ENCODE measurements at regions not wholly inside any gene's neighbourhood (a gene's known extent, or its start where the extent isn't known, plus 50 kb on each side); places are given as distances from the start of the nearest gene placed in this dataset.
"Not testable (repeated sequence)": the region's sequence is repeated elsewhere in the genome, so short reads cannot be mapped to it uniquely, and the experiment has no call there.

DNA sequence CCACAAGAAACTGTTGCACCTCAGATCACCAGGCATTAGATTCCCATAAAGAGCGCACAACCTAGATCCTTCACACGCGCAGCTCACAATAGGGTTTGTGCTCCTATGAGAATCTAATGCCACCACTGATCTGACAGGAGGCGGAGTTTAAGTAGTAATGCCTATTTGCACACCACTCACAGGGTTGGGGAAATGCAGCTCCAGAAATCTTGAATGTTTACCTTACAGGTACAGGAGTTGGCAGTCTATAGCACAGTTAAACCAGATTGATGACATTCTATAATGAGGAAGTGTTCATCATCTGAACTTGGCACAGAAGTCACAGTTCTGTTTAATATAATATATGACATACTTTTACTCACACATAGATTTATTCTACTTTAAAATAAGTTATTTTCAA is 732.2 kb upstream of the ZNF608 start:
- DNase-seq (ENCODE audit: low spot score): no peak

GRCh38 chr5:125480911-125481310 is 734.5 kb upstream of the ZNF608 start:
- peak; percentile 36 for DNase-seq (ENCODE audit: low spot score)

DNA sequence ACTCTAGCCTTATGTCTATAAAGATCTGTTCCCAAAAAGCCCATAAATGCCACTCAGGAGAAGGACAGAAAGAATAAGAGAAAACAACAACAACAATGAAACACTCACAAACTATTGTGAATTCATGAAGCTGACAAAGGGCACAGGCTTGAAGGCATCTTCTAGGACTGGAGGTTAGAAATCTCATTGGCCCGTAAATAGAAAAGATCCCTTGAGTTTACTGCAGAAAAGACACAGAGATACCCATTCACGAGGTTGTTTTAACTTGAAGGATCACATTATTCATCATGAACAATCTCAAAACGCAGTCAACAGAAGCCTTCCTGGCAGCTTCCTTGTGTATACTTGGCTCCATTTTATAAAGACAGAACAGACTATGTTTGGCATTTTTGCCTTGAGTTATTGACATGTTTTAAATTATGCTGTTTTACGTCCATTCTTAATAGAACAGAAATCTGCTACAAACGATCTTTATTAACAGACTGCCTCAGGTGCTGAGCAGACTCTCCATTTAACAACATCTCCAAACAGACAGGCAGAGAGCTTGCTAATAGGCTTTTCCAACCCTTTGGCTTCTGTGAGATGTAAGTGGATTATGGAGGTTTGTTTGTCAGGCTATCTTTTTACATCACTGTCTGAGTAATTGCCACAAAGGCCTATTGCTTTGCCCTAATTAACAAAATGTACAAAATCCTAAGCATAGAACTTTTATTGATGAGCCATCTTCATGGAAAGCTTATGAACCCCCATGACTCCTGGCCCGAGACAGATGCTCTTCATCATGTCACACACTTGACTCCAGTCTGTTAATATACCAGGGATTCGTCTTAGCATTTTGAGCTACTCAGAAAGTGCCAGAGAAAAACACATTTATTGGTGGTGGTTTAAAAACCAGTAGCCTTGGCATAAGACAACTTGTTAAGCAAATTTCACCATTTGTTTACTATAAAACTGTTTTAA is 735.3 kb upstream of the ZNF608 start:
- peak; percentile 64 for DNase-seq (ENCODE audit: low spot score)

DNA sequence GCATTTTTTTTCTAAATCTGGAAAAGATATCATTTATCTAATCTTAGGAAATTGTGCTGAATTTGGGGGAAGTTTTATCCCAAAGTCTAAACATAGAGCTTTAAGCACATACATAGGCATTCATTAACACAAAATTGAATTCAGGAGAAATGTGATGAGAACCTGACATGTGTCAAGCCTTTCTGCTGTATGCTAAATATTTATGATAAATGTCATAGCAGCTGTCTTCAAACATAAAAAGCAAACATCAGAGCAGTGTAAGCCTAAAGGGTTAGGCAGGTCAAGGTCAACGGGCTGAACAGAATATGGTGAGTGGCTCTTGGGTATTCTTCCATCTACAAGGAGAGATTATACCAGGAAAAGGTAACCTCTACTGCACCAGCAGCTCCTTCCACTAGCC is 737.2 kb upstream of the ZNF608 start:
- no peak for DNase-seq (ENCODE audit: low spot score)

- DNase-seq (ENCODE audit: low spot score): no peak
These were observed 737.9 kb upstream of the ZNF608 start for GRCh38 chr5:125484272-125484741.

GRCh38 chr5:125484742-125485641 is 738.6 kb upstream of the ZNF608 start:
- no peak for DNase-seq (ENCODE audit: low spot score)

GRCh38 chr5:125485771-125486170 is 739.3 kb upstream of the ZNF608 start:
- no peak for DNase-seq (ENCODE audit: low spot score)

GRCh38 chr5:125486634-125487033 is 740.2 kb upstream of the ZNF608 start:
- no peak for DNase-seq (ENCODE audit: low spot score)

- no peak for DNase-seq (ENCODE audit: low spot score)
These were observed 740.8 kb upstream of the ZNF608 start for GRCh38 chr5:125487231-125487630.

GRCh38 chr5:125487652-125488051 is 741.2 kb upstream of the ZNF608 start:
- not testable (repeated sequence) for DNase-seq (ENCODE audit: low spot score)

DNA sequence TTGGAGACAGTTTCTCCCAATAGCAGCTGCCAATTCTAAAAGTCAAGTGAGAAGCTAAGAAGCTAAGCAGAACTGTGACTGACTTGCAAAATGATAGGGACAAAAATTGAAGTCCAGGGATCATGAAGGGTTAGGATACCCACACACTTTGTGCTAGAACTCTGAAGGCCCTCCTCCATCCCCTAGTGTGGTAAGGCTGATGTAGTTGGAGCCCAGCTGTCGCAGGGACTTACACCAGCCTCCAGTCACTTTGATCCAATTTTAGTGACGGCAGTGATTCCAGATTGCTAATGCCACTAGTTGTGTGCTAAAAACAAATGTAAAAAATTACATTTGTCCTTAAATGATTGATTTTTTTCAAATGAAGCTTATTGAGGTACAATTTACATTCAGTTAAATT is 742.7 kb upstream of the ZNF608 start:
- DNase-seq (ENCODE audit: low spot score): no peak

- DNase-seq (ENCODE audit: low spot score): no peak
These were observed 745.6 kb upstream of the ZNF608 start for GRCh38 chr5:125491986-125492492.

DNA sequence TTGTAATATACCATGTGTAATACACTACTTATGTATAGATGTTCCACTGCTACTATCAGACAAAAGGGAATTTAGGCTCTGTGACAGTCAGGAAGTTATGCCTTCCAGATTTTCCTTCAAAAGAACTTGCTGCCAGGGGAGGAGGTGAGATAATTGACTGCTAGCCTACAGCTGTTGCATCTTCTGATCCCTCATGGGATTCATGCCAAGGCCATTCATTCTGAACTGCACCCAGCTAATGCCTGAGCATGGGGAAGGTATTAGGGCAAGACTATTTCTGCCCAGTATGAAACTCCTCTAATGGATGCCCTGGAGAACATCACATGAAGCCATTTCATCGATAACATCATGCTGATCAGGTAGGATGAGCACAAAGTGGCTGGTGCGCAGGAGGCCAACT is 746.5 kb upstream of the ZNF608 start:
- peak; percentile 60 for DNase-seq (ENCODE audit: low spot score)

DNA sequence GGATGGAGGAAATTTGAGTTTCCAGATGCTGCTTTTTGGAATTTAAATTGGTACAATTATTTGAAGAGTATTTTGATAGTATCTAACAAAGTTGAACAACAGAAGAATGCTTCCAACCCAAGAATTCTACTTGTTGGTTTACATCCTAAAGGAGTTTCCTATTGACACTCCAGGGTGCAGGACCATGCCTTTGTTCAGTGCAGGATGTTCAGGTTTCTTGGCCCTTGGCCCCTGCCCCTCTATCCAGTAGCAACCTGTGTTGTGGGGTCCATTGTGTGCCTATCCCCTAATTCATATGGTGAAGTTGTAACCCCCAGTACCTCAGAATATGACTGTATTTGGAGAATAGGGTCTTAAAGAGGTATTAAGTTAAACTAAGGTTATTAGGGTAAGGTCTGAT is 750.0 kb upstream of the ZNF608 start:
- no peak for DNase-seq (ENCODE audit: low spot score)

DNA sequence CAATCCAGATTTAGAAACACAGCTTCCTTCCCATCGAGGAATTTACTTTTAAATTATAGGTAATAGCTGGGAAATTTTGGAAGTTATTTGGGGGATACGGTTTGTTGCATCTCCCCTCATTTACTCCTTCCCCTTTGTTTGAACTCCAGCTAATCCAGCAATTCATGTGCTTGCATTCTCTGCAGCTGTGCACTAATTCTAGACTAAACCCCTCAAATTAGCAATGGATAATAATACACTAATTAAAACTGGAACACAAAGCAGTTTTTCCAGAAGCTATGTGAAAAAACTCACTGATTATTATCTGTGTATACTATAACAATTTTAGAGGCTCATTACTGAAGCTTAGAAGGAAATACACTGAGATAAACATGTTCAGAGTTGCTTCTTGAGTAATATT is 751.2 kb upstream of the ZNF608 start:
- DNase-seq (ENCODE audit: low spot score): peak; percentile 15

GRCh38 chr5:125499636-125500332 is 753.3 kb upstream of the ZNF608 start:
- DNase-seq (ENCODE audit: low spot score): no peak

DNA sequence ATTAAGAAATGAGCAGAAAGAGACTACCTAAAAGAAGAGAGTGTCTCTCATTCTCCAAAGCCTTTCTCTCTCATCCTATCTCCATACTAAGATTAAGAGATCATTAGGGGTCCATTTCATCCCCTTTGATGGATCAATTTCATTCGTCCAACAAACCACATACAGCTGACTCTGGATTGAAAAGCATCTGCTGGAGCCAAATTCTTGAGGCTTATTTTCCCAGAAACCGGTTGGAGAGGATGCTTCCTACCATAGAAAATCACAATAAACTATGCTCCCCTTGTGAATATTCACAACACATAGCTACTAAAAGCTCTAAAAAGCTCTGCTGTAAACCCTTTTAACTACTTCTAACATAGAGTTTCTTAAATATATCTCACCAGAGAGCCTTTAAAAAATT is 755.0 kb upstream of the ZNF608 start:
- no peak for DNase-seq (ENCODE audit: low spot score)

GRCh38 chr5:125503946-125504345 is 757.5 kb upstream of the ZNF608 start:
- DNase-seq (ENCODE audit: low spot score): no peak

DNA sequence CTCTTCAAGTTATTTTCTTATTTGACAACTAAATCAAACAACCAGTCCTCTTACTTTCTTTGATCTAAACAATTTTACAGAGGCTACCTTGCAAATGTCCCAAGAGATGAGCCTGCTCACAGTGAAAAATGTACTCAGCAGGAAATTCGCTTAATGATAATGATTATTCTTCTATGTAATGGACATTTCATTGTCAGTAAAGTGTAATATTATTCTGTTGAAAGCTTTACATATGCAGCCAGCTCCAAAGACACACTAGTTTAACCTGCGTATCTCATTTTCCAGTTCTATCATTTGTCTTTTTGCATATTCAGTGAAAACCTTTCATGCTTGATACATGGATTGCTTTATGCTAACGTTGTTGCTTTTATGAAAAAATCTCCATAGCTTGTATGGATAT is 758.7 kb upstream of the ZNF608 start:
- no peak for DNase-seq (ENCODE audit: low spot score)

GRCh38 chr5:125506124-125506523 is 759.7 kb upstream of the ZNF608 start:
- DNase-seq (ENCODE audit: low spot score): no peak

DNA sequence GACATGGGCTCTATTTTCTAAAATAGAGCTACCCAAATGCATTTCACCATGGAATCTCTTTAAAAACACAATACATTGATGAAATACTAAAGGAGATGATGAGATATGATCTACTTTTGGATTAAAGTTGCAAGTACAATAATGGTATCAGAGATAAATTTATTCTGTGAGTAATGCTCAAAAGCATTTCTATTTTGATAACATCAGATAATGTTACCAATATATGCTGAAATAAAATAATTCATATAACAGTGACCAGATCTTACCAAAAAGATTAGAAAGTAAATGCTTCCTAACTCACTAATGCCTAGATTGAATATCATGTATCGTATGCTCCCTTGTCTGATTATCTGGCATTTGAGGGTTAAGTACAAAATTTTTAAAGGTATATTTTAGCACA is 761.8 kb upstream of the ZNF608 start:
- no peak for DNase-seq (ENCODE audit: low spot score)

GRCh38 chr5:125510651-125511050 is 764.2 kb upstream of the ZNF608 start:
- no peak for DNase-seq (ENCODE audit: low spot score)

Measured in D341Med (cell line).